IPS-NIHi7 (cell line): ENCODE measurements at regions not wholly inside any gene's neighbourhood (a gene's known extent, or its start where the extent isn't known, plus 50 kb on each side); places are given as distances from the start of the nearest gene placed in this dataset.

ENCODE experiments used
- DNase-seq: peaks from one replicate; pipeline ENCODE4 v3.0.0; 2012; ENCODE audit warnings: mixed read lengths; ENCODE audit errors: extremely low spot score

DNA sequence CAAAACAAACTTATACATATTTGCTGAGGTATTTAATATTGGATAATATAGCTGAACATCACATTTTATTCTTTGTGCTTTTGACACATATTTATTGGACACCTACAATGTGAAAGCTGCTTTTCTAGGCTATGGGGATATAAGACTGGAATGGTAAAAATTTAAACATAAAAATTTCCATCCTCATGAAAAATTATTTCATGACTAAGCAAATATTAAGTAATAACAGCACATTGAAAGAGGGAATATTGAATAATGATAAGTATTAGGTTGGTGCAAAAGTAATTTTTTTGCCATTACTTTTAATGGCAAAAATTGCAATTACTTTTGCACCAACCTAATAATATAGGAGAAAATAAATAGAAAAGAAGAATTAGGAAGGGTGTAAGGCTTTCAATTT lies 972.5 kb upstream of the CDH8 start:
- DNase-seq = no peak

DNA sequence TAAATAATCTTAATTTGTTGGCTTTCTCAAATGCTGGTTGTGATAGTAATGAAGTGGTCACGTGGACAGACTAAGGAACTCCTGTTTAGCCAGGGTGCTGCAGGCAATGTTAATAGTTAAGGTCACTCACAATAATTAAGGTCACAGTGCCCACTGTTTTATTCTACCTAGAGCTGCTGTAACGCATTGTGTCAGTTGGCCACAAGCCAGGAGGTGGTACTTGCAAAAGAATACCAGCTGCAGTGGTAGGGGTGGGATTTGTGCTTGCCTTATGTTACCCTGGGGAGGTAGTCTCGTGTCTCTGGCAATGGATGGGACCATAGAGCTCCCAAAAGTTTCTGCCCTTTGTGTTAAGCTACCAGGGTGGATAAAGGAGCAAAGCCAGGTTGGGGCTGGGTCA lies 969.1 kb upstream of the CDH8 start:
- DNase-seq = no peak

DNA sequence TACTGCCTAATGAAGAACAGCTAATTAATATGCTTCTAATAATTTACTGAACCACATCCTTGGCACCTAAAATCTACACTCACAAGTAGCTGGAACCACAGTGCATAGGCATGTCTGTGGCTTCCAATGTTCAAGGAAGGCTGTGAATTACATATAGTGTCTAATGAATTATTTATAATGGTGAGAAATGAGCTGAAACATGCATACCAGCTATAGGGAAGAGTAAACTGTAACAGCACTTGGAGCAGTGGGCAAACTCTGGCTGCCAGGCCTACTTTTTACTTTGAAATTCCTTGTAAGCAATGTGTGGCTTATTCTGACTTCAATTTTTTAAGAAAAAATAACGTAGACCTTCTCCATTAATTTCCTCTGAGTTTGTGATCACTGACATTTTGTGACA lies 953.2 kb upstream of the CDH8 start:
- no peak for DNase-seq

DNA sequence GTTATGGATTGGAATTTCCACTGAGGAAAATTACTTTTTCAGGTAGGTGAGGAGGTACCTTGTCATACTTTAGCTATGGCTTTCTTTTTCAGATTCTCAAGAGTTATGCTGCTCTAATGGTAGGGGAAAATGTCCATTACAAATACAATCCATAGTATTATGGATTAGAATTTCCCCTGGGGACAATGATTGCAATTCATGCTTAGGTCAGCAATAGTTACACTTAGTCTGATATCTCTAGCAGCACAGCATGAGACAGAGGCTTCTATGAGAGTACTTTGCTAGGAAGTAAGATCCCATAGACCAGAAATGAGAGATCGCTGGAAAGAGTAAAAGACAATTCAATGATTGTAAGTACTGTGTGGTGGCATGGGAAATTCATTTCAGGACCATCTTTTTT lies 949.5 kb upstream of the CDH8 start:
- DNase-seq = no peak

DNA sequence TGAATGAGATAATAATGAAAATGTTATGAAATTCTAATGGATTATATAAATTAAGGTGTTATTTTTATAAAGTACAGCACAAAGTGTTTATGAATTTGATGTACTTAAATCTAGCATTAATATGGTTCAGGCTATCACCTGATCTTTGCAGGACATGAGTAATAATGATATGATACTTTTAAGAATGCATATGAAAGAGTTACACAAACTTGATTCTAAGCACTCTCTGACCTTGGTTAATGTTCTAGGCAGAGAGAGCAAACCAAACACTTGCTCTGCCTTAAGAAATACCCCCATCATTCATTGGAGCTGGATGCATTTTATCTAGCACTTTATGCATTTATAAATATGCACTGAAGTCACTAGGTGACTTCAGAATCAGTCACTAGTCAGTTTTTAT lies 942.2 kb upstream of the CDH8 start:
- DNase-seq = no peak

DNA sequence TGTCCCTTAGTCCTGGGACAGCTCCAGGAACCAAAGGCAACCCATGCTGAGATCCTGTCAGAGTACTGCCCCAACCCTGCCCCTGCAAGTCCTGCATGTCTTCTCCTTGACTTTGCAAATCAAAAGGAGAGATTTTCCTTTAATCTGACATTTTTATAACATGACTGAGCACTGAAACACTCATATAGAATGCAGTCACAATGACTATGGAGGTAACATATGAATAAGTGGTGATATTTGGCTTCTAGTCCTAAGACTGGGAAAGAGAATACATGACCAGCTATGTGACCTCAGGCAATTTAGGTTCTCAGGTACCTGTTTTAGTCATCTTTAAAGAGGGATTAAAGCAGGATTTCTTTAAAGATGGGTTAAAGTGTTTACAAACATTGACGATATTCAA lies 941.6 kb upstream of the CDH8 start:
- DNase-seq = peak; percentile 11

DNA sequence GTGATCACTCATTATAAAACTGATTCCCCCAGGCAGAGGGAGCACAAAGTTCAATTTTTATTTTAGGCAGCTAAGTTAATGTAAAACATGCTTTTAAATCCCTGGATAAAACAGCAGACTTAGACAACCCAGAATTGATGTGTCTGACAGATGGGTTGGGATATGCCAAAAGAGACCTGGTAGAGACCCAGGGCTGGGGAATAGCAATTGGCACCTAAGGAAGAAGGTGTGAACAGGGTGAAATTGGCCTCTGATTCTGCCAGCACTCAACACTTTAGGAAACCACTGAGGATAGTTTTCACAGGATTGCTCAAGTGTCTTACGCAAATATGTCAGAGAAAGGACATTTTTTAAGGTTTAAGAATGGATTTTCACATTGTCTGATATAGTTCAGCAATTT lies 938.2 kb upstream of the CDH8 start:
- DNase-seq = no peak

DNA sequence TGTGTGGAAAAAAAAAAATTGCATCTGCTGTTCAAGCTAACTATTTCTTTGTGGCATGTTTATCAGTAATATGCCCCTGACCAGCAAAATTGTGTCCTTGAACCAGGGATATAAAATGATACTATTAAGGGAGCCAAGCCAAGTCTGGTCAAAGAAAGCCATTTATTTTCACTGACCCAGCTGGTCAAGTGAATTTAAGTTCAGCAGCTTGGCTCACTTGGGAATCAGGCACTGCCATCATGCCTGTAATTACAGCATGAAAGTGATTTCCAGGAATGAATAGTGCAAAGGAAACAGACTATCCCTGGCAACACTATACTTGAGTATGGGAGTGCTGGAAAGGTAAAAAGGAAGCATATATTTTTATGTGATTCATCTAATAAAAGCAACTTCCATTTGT lies 934.6 kb upstream of the CDH8 start:
- DNase-seq = no peak

DNA sequence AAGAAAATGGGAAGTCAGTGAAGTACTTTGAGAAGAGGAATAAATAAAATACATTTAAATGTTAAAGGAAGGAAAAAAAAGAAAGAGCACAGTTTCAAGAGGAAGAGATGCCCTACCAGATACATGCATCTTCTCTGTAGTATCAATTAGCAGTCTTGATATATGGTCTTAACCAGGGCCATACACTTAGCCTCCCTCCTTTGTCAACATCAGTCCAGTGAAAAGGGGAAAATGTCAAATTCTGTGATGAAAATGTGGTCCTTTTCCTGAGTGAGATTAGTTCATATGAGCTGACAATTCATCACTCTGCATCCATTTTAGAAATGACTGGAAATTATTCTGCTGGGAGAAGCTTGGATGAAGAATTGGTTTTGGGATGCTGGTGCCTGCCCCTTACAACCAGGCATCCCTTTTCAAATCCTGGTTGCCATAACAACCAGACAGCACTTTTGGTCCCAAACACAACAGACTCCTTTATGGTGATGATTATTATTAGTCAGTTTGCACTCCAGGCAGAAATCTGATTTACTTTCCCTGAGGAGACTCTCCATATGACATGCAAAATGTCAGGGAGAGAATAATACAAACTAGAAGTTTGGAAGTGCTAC lies 933.6 kb upstream of the CDH8 start:
- no peak for DNase-seq

DNA sequence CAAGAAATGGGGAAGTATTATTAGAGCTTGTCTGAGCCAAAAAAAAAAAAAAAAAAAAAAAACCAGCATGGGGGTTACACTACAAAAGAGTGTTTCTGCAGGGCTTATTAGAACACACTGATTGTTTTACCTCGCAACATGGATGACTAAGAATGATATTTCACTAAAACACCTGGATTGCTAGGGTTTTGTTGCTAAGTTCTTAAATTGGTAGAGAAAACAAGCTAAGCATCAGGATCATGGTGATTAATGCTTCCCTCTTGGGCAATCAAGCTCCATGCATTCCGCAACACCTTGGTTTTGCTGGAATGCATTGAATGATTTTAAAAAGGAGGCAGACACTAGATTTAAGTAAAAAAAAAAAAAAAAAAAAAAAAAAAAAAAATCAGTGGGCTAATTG lies 931.4 kb upstream of the CDH8 start:
- DNase-seq = no peak

DNA sequence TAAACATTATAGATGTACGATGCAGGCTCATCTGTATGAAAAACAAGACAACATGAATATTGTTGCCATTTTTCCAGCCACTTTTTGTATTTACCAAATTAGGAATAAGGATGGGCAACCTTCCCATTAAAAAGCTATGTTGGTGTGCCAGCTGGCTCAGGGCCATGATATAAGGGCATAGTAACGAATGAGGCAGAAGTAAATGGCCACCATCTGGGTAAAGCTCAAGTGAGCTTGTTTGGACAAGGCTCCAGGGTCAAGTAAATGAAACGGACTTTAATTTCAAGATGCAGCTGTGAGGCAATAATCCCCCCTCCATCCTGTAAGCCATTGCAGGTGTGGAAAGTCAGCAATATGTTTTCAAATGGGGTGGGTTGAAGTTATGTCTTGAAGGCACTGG lies 930.9 kb upstream of the CDH8 start:
- no peak for DNase-seq

DNA sequence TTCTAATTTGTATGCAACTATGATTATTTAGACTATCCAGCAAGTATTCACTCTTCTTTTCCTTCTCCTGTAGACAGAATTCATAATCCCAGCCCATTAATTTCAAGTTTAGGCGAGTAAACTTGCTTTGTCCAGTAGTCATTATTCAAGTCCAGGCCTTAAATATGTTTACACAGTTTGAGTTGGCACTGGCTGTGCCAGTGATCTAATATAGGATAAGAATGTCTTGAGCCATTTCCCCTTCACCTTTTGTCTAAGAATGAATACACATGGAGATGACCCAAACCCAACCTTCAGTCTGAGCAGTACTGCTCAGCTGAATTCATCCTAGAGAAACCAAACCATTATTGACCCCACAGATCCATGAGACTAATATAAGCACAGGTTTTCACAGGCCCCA lies 930.4 kb upstream of the CDH8 start:
- no peak for DNase-seq

DNA sequence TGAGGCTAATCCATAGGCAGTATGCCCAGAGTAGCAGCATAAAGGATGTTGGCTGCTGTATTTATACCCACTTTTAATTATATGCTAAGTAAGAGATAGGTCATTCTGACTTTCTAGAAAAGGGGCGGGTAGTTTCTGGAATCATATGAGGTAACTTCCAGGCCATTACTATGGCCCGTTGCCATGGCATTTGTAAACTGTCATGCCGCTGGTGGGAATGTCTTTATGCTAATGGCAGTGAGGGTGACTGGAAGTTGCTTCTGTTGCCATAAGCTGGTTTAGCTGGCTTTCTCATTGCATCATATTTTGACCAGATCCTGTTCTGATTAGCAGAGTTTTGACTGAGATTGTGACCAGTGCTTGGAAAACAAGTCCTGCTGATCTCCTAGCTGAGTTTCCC lies 929.6 kb upstream of the CDH8 start:
- DNase-seq = no peak

DNA sequence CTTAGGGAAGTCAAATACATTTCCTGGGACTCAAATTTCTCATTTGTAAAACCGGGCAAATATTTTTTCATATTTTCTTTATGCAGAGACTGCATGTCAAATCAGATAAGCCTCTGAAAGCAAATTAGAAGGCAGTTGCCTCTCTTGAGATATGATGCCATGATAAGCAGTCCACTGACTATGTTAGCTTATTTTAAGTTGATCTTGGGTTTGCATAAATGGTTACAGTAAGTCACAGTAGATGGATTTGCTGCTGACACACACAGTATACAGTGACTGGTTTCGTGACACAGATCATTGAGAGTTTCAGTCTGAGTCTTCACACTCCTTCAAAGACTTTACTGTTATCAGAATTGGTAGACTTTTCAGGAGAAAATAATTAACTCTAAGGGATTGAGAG lies 927.6 kb upstream of the CDH8 start:
- DNase-seq = no peak

DNA sequence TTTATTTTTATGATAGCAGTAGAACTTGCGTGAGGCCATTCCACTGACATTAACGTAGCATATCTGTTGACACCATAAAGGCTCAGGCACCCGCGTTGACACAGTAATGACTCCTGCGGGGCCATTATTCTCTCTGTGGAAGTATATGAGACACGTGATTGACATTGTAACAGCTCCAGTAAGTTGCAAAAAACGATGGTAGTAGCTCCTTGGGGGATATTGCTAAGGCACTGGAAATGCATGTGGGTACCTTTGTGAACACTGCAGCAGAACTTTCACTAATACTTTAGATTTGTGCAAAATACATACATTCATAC lies 918.8 kb upstream of the CDH8 start:
- DNase-seq = no peak

DNA sequence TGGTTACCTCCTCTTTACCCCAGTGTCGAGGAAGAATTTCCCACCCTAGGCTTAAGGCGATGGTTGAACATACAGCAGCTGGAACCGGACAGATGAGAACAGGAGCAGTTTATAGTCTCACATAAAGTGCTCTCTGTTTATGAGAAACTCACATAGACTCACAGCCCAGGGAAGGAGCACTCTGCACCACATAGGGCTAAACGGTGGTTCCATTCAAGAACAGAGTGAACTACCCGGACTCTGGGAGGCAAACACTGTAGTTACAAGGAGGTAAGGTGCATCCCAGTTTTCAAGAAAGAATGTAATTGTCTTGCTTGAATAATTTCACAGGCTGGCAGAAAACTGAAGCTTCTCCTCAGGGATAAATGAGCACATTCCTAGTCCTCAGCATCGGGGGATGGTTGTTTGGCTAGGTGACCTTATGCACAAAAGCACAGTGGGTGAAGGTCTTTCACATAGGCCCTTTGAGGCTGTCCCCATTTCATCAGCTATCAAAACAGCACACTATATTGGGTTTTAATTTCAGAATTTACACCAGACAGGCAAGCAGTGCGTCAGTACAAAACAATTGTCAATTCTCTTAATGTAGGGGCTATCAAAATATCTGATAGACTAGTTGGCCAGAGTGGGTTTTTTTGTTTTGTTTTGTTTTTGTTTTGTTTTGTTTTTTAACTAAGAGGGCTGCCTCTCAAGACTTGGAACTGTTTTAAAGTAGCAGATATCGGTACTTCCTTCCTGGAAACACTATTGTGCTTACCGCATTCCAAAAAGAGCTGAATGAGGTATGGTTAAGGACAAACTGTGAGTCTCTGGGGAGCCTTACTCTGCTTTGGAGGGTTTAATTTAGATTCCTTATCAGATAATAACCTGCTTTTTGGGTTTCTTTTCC lies 918.1 kb upstream of the CDH8 start:
- DNase-seq = no peak

DNA sequence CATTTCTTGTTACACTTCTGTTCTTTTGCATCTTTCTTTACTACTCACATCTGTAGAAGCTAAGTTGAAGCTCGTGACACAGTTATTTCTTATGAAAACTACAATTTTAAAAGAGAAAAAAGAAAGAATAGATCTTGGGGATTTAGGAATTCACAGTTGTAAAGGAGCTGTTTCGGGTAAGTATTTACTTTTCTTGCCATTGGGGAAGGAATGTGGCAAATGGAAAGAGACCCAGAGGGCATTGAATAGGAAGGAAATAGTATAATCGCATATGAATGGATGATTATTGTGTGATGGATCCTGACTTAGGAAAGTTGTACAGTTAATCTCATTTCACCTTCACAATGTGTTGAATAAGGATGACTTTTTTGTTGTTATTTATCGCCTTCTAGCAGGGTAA lies 914.1 kb upstream of the CDH8 start:
- DNase-seq = no peak

DNA sequence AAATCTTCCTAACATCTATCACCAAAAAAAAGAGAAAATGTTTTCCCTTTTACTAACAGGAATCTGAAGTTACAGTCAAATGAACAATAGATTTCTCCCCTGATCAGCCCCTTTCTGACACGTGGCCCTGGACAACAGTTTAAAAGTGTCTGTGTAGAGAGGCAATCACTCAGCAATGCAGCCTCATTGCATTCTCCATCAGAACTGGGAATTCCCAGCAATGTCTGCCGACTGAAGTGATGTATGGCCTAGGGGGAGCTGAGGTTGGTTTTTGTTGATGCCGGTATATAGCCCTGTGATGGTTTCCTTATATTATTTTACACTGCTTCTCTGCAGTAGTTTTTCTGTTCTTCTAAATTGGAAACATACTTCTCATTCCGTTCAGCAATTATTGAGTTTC lies 904.3 kb upstream of the CDH8 start:
- DNase-seq = peak; percentile 13

DNA sequence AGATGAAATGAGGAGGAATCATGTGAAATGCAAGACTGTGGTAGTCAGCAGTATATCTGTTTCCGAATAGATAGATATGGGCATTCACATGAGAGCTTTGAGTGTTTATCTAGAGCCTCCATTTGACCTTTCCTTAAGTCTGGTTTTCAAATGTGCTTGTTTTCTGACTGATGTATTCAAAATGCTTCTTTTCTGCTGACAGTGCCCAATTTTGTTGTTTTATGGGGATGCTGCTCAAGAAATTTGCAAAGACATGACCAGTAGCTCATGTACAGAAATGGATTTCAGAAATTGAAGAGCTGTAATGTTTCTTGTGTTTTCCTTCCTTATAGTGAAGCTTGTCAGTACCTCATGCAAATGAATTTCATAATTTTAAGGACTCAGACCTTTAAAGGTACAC lies 903.4 kb upstream of the CDH8 start:
- DNase-seq = no peak

DNA sequence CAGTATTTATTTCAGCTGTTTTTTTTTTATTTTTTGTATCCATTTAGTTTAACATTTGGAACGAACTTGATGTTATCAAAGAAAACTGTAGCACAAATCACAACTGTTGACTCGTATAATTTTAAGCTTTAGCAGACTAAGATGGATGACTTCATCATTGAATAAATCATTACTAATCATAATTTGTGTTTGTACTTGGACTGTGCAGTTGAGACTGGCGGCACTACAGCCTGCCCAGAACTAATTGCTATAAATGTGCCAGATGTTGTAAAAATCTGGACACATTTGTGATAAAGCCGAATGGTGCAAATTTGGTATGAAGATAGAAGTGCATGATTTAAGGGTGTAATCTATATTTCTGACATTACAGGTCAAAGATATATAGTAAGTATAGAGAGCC lies 897.7 kb upstream of the CDH8 start:
- DNase-seq = no peak

DNA sequence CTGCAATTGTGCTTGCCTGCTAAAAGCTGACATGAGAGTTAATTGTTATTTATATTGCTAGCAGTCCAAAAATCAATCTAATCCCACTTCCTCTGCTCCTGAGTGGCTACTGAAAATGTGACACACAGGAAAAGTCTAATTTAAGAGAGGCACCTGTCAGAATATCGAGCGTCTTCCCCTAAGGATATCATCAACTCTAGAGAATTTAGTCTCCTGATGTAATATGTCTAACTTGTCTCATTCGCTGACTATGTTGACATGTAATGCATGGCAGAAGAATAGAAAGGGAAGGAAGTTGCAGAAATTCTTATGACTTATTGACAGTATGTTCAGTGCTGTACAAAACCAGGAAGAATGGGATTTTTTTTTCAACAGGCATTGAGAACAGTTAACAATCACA lies 893.4 kb upstream of the CDH8 start:
- no peak for DNase-seq

DNA sequence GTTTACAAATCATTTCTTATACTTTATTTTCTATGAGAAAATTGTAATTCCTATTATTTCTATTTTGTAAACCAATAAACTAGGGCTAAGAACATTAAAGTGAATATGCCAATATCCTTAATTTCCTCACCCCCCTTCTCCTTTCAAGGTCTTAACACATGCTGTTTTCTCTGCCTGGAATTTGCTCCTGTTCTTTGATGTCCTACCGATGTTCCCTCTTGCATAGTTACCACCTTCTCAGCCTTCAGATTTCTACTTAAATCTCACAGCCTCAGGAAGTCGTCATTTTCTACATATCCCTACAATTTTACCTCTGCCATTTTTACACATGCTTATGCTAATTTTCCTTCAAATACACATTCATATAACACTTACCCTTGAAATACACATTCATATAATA lies 890.9 kb upstream of the CDH8 start:
- DNase-seq = no peak

DNA sequence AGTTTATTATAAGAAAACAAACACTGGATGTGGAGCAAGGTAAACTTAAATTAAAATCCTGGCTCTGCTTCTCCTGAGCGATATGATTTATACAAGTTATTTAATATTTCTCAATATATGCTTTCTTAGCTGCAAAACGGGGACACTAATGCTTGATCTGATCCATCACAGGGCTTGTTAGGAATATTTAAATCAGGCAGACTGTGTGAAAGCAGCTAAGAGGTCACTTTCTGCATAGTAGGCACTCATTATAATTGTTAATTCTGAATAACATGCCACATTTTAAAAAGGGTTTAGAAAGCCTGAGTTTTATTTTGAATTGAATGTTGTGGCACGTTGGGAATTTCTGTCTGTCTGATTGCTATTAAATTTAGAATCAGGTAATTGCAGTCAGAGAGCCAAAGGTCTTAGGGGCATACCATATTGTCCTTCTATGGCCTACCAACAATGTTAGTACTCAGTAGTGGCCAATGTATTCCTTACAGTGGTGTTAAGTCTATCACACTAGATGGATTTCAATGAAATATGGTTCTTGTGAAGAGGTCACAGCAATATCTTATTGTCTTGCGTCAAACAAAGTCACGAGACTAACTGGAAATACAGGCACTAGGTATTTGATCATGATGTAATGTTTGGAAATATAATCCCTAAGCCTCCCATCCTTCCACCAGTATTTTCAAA lies 890.0 kb upstream of the CDH8 start:
- no peak for DNase-seq
